NCI-H128 (cell line): ENCODE measurements at regions not wholly inside any gene's neighbourhood (a gene's known extent, or its start where the extent isn't known, plus 50 kb on each side); places are given as distances from the start of the nearest gene placed in this dataset.
"Not testable (repeated sequence)": the region's sequence is repeated elsewhere in the genome, so short reads cannot be mapped to it uniquely, and the experiment has no call there.

Source experiments
- DNase-seq: peaks from one replicate; lab custom pipeline; 2025; ENCODE audit not compliant: unreplicated experiment; lab: John Stamatoyannopoulos, UW

GRCh38 chr20:19868441-19868840, 110.4 kb downstream of the RIN2 start:
- DNase-seq = no peak

- no peak for DNase-seq
Observed at GRCh38 chr20:19872001-19872400, 113.9 kb downstream of the RIN2 start.

- no peak for DNase-seq
Observed at GRCh38 chr20:19874040-19874727, 116.1 kb downstream of the RIN2 start.

- DNase-seq = no peak
Observed at GRCh38 chr20:19875376-19876221, 117.5 kb downstream of the RIN2 start.

- DNase-seq = no peak
Observed at GRCh38 chr20:19876828-19877460, 118.9 kb downstream of the RIN2 start.

GRCh38 chr20:19879874-19880255, 121.8 kb downstream of the RIN2 start:
- DNase-seq = not testable (repeated sequence)

GRCh38 chr20:19880256-19881079, 122.4 kb downstream of the RIN2 start:
- DNase-seq = no peak

- no peak for DNase-seq
Observed at GRCh38 chr20:19881080-19881840, 123.2 kb downstream of the RIN2 start.

GRCh38 chr20:19881990-19882389, 123.9 kb downstream of the RIN2 start:
- DNase-seq = no peak

GRCh38 chr20:19882446-19882845, 124.4 kb downstream of the RIN2 start:
- no peak for DNase-seq

GRCh38 chr20:19883501-19883900, 125.4 kb downstream of the RIN2 start:
- DNase-seq = no peak

- no peak for DNase-seq
Observed at GRCh38 chr20:19885594-19885938, 127.5 kb downstream of the RIN2 start.

GRCh38 chr20:19885939-19886660, 128.0 kb downstream of the RIN2 start:
- no peak for DNase-seq

GRCh38 chr20:19886661-19887288, 128.7 kb downstream of the RIN2 start:
- DNase-seq = no peak

GRCh38 chr20:19887556-19888268, 129.4 kb upstream of the NAA20 start:
- DNase-seq = no peak

GRCh38 chr20:19888269-19888671, 128.9 kb upstream of the NAA20 start:
- DNase-seq = no peak

GRCh38 chr20:19889011-19889953, 127.9 kb upstream of the NAA20 start:
- no peak for DNase-seq
